ENCODE measurements at regions not wholly inside any gene's neighbourhood (a gene's known extent, or its start where the extent isn't known, plus 50 kb on each side); places are given as distances from the start of the nearest gene placed in this dataset.

GRCh38 chr18:56532176-56532840 lies 106.1 kb downstream of the TXNL1 start:
- no peak for TF ChIP-seq CTCF (IDR thresholded peaks at IDR 0.05)
- TF ChIP-seq POLR2A (IDR thresholded peaks at IDR 0.05), result no peak

All from prostate gland (tissue), 2 donors.